NT2/D1 (cell line): ENCODE measurements at regions not wholly inside any gene's neighbourhood (a gene's known extent, or its start where the extent isn't known, plus 50 kb on each side); places are given as distances from the start of the nearest gene placed in this dataset.

ENCODE experiments used
- SUZ12 ChIP-seq: IDR thresholded peaks from 2 replicates; pipeline ENCODE4 v1.6.1; 2011; ENCODE audit not compliant: insufficient read length, insufficient read depth; ENCODE audit errors: extremely low read depth
- YY1 ChIP-seq: IDR thresholded peaks from 2 replicates; pipeline ENCODE4 v1.6.1; 2011; ENCODE audit not compliant: insufficient read length, insufficient read depth
- ZNF274 ChIP-seq: IDR thresholded peaks from 2 replicates; pipeline ENCODE4 v1.6.1; 2011; ENCODE audit warnings: mild to moderate bottlenecking, low read depth, low read length

GRCh38 chr12:90398285-90398836 lies 556.6 kb downstream of the CCER1 start:
- TF ChIP-seq YY1 (no peak), ZNF274 (no peak), SUZ12 (no peak)
